ENCODE measurements at regions not wholly inside any gene's neighbourhood (a gene's known extent, or its start where the extent isn't known, plus 50 kb on each side); places are given as distances from the start of the nearest gene placed in this dataset.

- DNase-seq (ENCODE audit: extremely low read depth, low read depth) = no peak
- TF ChIP-seq CTCF (IDR thresholded peaks at IDR 0.05; ENCODE audit: low read depth, low read length, missing control alignments) = no peak
- no peak overlapping the region for H3K4me3 ChIP-seq (replicated peaks; ENCODE audit: low read depth, low read length)
Observed at GRCh38 chr1:244219802-244220201, 168.7 kb downstream of the ZBTB18 start.

- DNase-seq (ENCODE audit: extremely low read depth, low read depth) = no peak
- no peak for TF ChIP-seq CTCF (IDR thresholded peaks at IDR 0.05; ENCODE audit: low read depth, low read length, missing control alignments)
- H3K4me3 ChIP-seq (replicated peaks; ENCODE audit: low read depth, low read length) = no peak overlapping the region
Observed at GRCh38 chr1:244220410-244220809, 169.3 kb downstream of the ZBTB18 start.

- TF ChIP-seq CTCF (IDR thresholded peaks at IDR 0.05; ENCODE audit: low read depth, low read length, missing control alignments) = no peak
- H3K4me3 ChIP-seq (replicated peaks; ENCODE audit: low read depth, low read length) = no peak overlapping the region
- DNase-seq (ENCODE audit: extremely low read depth, low read depth) = no peak
Observed at GRCh38 chr1:244221991-244222390, 170.9 kb downstream of the ZBTB18 start.

GRCh38 chr1:244224487-244225430, 173.7 kb downstream of the ZBTB18 start:
- no peak for TF ChIP-seq CTCF (IDR thresholded peaks at IDR 0.05; ENCODE audit: low read depth, low read length, missing control alignments)
- DNase-seq (ENCODE audit: extremely low read depth, low read depth) = no peak
- H3K4me3 ChIP-seq (replicated peaks; ENCODE audit: low read depth, low read length) = no peak overlapping the region

GRCh38 chr1:244226435-244226834, 175.4 kb downstream of the ZBTB18 start:
- TF ChIP-seq CTCF (IDR thresholded peaks at IDR 0.05; ENCODE audit: low read depth, low read length, missing control alignments) = no peak
- H3K4me3 ChIP-seq (replicated peaks; ENCODE audit: low read depth, low read length) = no peak overlapping the region
- no peak for DNase-seq (ENCODE audit: extremely low read depth, low read depth)

- H3K4me3 ChIP-seq (replicated peaks; ENCODE audit: low read depth, low read length) = no peak overlapping the region
- DNase-seq (ENCODE audit: extremely low read depth, low read depth) = no peak
- TF ChIP-seq CTCF (IDR thresholded peaks at IDR 0.05; ENCODE audit: low read depth, low read length, missing control alignments) = no peak
Observed at GRCh38 chr1:244230470-244230869, 179.4 kb downstream of the ZBTB18 start.
